GM21526 (cell line): ENCODE measurements at regions not wholly inside any gene's neighbourhood (a gene's known extent, or its start where the extent isn't known, plus 50 kb on each side); places are given as distances from the start of the nearest gene placed in this dataset.
A peak's percentile ranks its signal among the peaks of the same experiment; 100 is the strongest.
"Not testable (repeated sequence)": the region's sequence is repeated elsewhere in the genome, so short reads cannot be mapped to it uniquely, and the experiment has no call there.

ENCODE experiments used
- ATAC-seq: cut with Tn5 transposase; IDR thresholded peaks from one replicate; pipeline ENCODE4 v1.9.1; 2021; ENCODE audit warnings: moderate library complexity; ENCODE audit not compliant: unreplicated experiment, low FRiP score

- no peak for ATAC-seq
These were observed 130.8 kb downstream of the C9orf152 start for GRCh38 chr9:110076894-110077725.

GRCh38 chr9:110077925-110078324 lies 130.0 kb downstream of the C9orf152 start:
- ATAC-seq, result no peak

- no peak for ATAC-seq
These were observed 129.4 kb downstream of the C9orf152 start for GRCh38 chr9:110078604-110079003.

- no peak for ATAC-seq
These were observed 126.6 kb downstream of the C9orf152 start for GRCh38 chr9:110081395-110081794.

- ATAC-seq, result no peak
These were observed 124.1 kb downstream of the C9orf152 start for GRCh38 chr9:110083866-110084265.

- no peak for ATAC-seq
These were observed 121.4 kb downstream of the C9orf152 start for GRCh38 chr9:110086537-110086936.

GRCh38 chr9:110087605-110088004 lies 120.4 kb downstream of the C9orf152 start:
- no peak for ATAC-seq

- no peak for ATAC-seq
These were observed 119.9 kb downstream of the C9orf152 start for GRCh38 chr9:110088099-110088498.

GRCh38 chr9:110089681-110090370 lies 118.1 kb downstream of the C9orf152 start:
- ATAC-seq, result no peak

- ATAC-seq, result no peak
These were observed 115.2 kb downstream of the C9orf152 start for GRCh38 chr9:110092792-110093191.

- ATAC-seq, result no peak
These were observed 114.5 kb downstream of the C9orf152 start for GRCh38 chr9:110093417-110093816.

- no peak for ATAC-seq
These were observed 114.1 kb downstream of the C9orf152 start for GRCh38 chr9:110093871-110094270.

- no peak for ATAC-seq
These were observed 112.8 kb downstream of the C9orf152 start for GRCh38 chr9:110095161-110095595.

GRCh38 chr9:110095776-110096175 lies 112.2 kb downstream of the C9orf152 start:
- no peak for ATAC-seq

- not testable (repeated sequence) for ATAC-seq
These were observed 111.3 kb downstream of the C9orf152 start for GRCh38 chr9:110096674-110097073.

- no peak for ATAC-seq
These were observed 108.5 kb downstream of the C9orf152 start for GRCh38 chr9:110099236-110100095.

- peak; percentile 56 for ATAC-seq
These were observed 106.3 kb downstream of the C9orf152 start for GRCh38 chr9:110101531-110102161.

- ATAC-seq, result no peak
These were observed 104.7 kb downstream of the C9orf152 start for GRCh38 chr9:110103257-110103656.

GRCh38 chr9:110104261-110104809 lies 103.6 kb downstream of the C9orf152 start:
- ATAC-seq, result no peak

- no peak for ATAC-seq
These were observed 102.9 kb downstream of the C9orf152 start for GRCh38 chr9:110105107-110105506.
